Osteocyte (in vitro differentiated cells): ENCODE measurements at regions not wholly inside any gene's neighbourhood (a gene's known extent, or its start where the extent isn't known, plus 50 kb on each side); places are given as distances from the start of the nearest gene placed in this dataset.

Experiments
- DNase-seq: peaks from one replicate; pipeline ENCODE4 v3.0.0; 2021; ENCODE audit warnings: mixed read lengths; ENCODE audit not compliant: unreplicated experiment; ENCODE audit errors: extremely low spot score
- H3K27ac Mint-ChIP-seq: one replicate; pipeline ENCODE4 v1.8.0; 2021; ENCODE audit warnings: mild to moderate bottlenecking, mixed read lengths; ENCODE audit not compliant: unreplicated experiment
- H3K27me3 Mint-ChIP-seq: one replicate; pipeline ENCODE4 v1.8.0; 2021; ENCODE audit warnings: mixed read lengths; ENCODE audit not compliant: unreplicated experiment
- H3K36me3 Mint-ChIP-seq: one replicate; pipeline ENCODE4 v1.8.0; 2021; ENCODE audit warnings: mixed read lengths; ENCODE audit not compliant: unreplicated experiment
- H3K4me1 Mint-ChIP-seq: one replicate; pipeline ENCODE4 v1.8.0; 2021; ENCODE audit warnings: mixed read lengths; ENCODE audit not compliant: unreplicated experiment
- H3K4me3 Mint-ChIP-seq: one replicate; pipeline ENCODE4 v1.8.0; 2021; ENCODE audit warnings: mild to moderate bottlenecking, moderate library complexity, mixed read lengths; ENCODE audit not compliant: unreplicated experiment
- H3K9me3 Mint-ChIP-seq: one replicate; pipeline ENCODE4 v1.8.0; 2021; ENCODE audit warnings: mixed read lengths; ENCODE audit not compliant: unreplicated experiment
- CTCF ChIP-seq: fragments of 200-600 bp; sonication (generic); IDR thresholded peaks from 2 replicates; pipeline ENCODE4 v1.5.0; 2021; ENCODE audit warnings: antibody characterized with exemption, mild to moderate bottlenecking, moderate library complexity

- no peaks in the 10 kb centered on the region for H3K36me3 Mint-ChIP-seq
- H3K4me3 Mint-ChIP-seq, result no peak overlapping the region
- H3K4me1 Mint-ChIP-seq, result no peaks in the 10 kb centered on the region
- H3K27me3 Mint-ChIP-seq, result no peaks in the 10 kb centered on the region
- no peak overlapping the region for H3K27ac Mint-ChIP-seq
- no peaks in the 10 kb centered on the region for H3K9me3 Mint-ChIP-seq
- peak; percentile 46 for TF ChIP-seq CTCF
- no peak for DNase-seq
Observed at GRCh38 chrX:138775517-138775916, 64.0 kb upstream of the FGF13 start.

GRCh38 chrX:138771047-138771446 lies 59.5 kb upstream of the FGF13 start:
- Mint-ChIP-seq H3K4me1 (no peaks in the 10 kb centered on the region), H3K27ac (no peak overlapping the region), H3K9me3 (no peaks in the 10 kb centered on the region), H3K27me3 (no peaks in the 10 kb centered on the region), H3K4me3 (no peak overlapping the region), H3K36me3 (no peaks in the 10 kb centered on the region)
- no peak for TF ChIP-seq CTCF
- no peak for DNase-seq

GRCh38 chrX:138769918-138770317 lies 58.4 kb upstream of the FGF13 start:
- Mint-ChIP-seq H3K36me3 (no peaks in the 10 kb centered on the region), H3K27me3 (no peaks in the 10 kb centered on the region), H3K4me1 (no peaks in the 10 kb centered on the region), H3K4me3 (no peak overlapping the region), H3K27ac (no peak overlapping the region), H3K9me3 (no peaks in the 10 kb centered on the region)
- DNase-seq, result no peak
- TF ChIP-seq CTCF, result no peak

GRCh38 chrX:138765051-138765450 lies 53.5 kb upstream of the FGF13 start:
- no peaks in the 10 kb centered on the region for H3K9me3 Mint-ChIP-seq
- no peak overlapping the region for H3K27ac Mint-ChIP-seq

GRCh38 chrX:138763761-138764160 lies 52.2 kb upstream of the FGF13 start:
- H3K4me1 Mint-ChIP-seq, result no peaks in the 10 kb centered on the region
- H3K27ac Mint-ChIP-seq, result no peak overlapping the region
- H3K27me3 Mint-ChIP-seq, result no peaks in the 10 kb centered on the region
- no peaks in the 10 kb centered on the region for H3K36me3 Mint-ChIP-seq
- DNase-seq, result no peak
- H3K9me3 Mint-ChIP-seq, result no peaks in the 10 kb centered on the region
- TF ChIP-seq CTCF, result no peak
- no peak overlapping the region for H3K4me3 Mint-ChIP-seq

More at GRCh38 chrX:138765051-138765450, 53.5 kb upstream of the FGF13 start:
- Mint-ChIP-seq H3K4me1 (no peaks in the 10 kb centered on the region), H3K27me3 (no peaks in the 10 kb centered on the region), H3K36me3 (no peaks in the 10 kb centered on the region), H3K4me3 (no peak overlapping the region)
- no peak for TF ChIP-seq CTCF
- DNase-seq, result no peak
